ENCODE measurements at regions not wholly inside any gene's neighbourhood (a gene's known extent, or its start where the extent isn't known, plus 50 kb on each side); places are given as distances from the start of the nearest gene placed in this dataset.

DNA sequence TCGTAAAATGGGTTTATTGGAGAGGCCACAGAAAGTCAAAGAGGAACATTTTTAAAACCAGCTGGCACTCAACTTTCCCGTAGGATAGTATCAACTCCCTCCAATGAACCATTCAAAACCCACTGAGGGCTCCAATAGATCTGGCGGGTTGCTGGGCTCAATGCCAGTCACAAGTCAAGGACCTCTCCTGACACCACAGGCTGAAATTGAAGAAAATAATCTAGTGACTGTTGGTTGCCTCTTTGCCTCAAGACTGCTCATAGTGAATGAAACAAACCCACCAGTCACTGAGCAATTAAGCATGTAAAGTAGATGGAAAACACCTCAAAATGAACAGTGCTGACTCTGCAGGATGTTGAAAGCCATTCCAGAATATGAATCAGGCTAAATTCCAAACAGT, 500.6 kb upstream of the AGTR1 start:
- no peak for DNase-seq (ENCODE audit: low read depth in 4 of 4, low spot score in 2 of 4)

DNA sequence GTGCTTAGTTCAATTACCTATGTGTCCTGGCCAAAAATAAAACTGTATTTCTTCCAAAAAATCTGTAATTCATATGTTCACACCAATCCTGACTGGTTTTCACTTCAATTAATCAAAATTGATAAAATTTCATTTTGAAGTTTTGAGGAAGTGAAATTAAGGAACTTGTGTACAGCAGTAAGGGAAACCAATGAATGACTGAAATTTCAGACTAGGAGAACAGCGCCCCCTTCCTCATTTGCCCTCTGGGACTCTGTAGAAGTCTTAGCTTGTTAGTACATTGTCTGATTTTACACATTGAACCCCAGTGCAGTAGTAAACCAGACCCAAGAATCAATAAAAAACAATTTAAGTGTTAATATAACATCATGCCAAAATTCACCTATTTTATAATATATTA, 495.3 kb upstream of the AGTR1 start:
- DNase-seq (ENCODE audit: low read depth in 4 of 4, low spot score in 2 of 4): no peak

DNA sequence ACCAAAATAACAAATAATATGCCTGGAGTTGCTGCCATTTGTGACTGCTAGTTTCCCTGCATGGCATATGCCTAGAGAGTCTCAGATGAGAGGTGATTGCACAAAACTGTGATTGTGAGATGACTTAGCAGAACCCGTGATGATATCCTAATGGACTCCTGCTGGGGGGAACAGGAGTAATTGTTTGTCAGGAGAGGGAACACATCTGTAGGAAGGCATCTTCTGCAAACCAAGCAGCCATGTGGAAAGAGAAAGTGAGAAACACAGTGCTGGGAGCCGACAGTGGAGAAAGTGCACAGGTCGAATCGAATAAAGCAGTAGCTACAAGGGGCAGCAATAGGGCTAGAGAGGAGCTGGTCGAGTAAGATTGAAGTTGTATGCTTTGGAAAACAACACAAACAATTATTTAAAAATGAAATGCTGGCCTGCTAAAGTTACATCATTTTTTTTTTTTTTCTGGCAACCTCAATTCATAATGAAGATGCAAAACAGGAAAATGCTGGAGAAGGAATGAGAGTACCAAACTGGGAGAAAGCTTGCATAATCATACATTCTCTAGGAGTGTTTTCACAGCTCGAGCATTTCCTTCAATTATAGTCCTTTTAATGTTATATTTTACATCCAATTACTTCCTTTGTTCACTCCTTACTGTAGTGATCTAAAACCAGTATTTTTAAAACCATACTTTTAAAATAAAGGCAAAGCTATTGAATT, 494.2 kb upstream of the AGTR1 start:
- no peak for DNase-seq (ENCODE audit: low read depth in 4 of 4, low spot score in 2 of 4)

DNA sequence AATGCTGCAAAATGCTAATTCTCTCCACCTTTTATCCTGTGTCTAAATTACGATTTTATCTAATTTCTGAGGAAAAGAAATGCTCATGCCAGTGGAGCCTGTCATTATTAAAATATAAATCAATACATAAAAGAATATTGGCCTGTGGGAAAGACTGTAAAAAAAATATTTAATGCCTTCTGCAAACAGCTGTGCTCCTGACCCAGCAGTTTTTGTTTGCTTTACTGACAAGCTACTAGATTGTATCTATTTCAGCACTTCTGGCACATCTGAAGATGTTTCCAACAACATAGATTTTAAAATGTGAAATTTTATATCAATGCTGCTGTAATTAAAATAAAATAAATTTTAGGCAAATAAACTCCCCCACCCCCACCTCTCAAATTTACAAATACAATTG, 493.6 kb upstream of the AGTR1 start:
- DNase-seq (ENCODE audit: low read depth in 4 of 4, low spot score in 2 of 4): no peak

DNA sequence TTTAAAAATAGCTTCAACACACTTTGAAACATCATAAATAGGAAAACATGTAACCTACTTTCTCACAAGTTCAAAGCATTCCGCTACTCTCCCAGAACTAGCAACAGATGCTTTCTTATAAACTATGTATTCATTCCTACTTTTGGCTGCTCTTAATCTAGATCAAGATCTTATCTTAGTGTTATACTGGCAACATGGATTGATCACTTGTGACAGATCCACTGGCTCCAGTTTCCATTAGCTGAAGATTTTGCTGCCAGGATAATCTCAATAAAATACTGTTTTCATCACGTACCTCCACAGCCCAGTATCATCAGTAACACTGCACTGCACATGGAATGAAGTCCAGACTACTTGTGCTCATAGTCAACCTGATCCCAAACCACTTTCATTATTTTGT, 491.7 kb upstream of the AGTR1 start:
- no peak for DNase-seq (ENCODE audit: low read depth in 4 of 4, low spot score in 2 of 4)

DNA sequence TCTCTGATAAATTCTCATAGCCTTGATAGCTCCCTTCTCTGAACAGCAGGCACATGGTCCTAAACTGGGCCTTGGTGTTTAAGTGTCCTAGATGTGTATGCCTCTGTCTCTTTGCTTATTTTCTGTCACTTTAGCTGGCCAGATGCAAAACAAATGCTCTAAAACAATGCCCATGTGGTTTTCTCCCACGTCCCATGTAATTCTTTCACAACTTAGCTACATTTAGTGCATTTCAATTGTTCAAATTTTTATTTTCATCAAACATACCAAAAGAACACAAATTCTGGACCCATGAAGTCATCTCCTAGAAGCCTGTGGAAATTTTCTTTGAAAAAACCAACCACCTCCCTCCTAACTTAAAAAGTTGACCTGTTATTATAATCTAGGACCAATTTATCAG, 491.3 kb upstream of the AGTR1 start:
- no peak for DNase-seq (ENCODE audit: low read depth in 4 of 4, low spot score in 2 of 4)

DNA sequence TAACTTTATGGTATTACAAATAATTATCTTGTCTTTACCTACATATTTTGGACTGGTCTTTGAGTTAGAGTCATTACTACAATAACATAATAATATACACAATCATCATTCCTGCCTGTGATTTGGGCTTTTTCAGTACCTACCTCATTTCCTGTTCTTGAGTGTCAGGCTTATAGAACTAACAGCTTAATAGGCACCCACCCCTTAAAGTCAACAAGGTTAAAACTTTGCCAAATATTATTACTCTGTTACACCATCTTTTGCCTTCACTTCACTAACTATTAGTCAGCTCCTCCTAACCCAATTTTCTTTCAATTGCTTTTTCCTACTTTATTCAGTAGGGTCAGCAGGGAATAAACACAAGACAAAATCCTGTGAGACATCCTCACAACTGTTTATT, 488.7 kb upstream of the AGTR1 start:
- DNase-seq (ENCODE audit: low read depth in 4 of 4, low spot score in 2 of 4): no peak

DNA sequence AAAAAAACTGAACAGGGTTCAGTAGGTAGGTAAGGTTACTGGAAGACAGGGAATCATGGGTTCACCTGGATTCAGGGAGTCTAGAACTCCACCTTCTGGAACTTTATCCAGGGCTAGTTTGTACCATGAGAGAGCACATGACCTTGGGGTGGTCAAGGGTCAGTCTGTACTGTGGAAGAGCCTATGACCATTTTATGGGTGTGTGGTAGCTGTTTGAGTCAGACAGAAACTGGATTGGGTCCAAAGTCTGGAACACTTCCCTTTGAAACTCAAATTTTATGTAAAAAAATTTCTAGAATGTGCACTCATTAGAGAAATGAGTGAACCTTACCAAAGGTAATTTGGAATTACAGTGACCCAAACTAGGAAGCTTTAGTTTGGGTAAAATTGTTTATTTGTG, 486.0 kb upstream of the AGTR1 start:
- no peak for DNase-seq (ENCODE audit: low read depth in 4 of 4, low spot score in 2 of 4)

DNA sequence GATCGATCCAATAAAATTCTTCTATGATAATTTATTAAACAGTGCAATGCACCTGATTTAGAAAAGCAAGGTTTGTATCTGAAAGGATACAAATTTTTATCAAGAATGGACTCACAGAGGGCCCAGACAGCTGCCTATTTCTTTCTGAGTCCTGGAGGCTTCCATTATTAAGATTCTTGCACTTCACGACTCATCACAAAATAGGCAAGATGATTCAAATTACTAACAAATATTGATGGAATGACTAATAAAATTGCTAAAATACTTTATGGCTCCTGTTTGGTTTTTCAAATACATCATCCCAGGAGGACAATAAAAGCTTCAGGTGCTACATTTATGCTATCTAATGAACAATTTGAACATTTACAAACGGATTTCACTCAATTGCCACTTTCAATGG, 483.0 kb upstream of the AGTR1 start:
- no peak for DNase-seq (ENCODE audit: low read depth in 4 of 4, low spot score in 2 of 4)

DNA sequence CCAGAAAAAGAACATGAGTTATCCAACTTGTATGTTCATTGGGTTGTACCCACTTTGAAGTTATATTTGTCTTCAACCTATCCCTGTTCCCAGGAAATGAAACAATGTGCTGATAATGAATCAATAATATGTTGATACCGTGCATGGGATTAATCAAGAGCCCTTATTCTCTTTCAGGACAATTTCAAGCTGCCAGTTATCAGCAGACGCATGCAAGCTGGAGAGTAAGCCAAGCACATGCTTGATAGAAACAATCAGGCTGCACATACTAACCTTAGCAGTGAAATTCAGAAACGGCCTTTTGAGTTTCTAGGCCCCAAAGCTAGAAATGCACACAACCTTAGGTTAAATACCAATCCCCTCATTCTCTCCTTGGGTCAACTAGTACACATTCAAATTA, 480.4 kb upstream of the AGTR1 start:
- DNase-seq (ENCODE audit: low read depth in 4 of 4, low spot score in 2 of 4): no peak

DNA sequence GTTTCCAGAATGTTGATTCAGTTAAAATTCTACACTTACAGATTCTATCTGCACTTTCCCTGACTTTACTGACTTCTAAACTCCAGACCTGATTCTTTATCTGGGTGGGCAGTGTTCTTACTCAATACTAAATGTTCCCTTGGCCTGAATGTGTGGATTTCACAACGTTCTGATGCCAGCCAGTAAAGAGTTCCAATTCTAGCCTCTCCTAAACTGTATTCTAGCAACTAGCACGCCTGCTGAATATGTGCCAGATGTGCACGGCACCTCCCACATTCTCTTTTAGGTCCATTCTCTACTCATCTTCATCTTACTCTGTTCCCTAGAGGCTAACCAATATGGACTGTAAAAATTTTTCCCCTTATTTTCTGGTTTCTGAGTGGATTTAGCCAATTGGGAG, 479.5 kb upstream of the AGTR1 start:
- no peak for DNase-seq (ENCODE audit: low read depth in 4 of 4, low spot score in 2 of 4)

DNA sequence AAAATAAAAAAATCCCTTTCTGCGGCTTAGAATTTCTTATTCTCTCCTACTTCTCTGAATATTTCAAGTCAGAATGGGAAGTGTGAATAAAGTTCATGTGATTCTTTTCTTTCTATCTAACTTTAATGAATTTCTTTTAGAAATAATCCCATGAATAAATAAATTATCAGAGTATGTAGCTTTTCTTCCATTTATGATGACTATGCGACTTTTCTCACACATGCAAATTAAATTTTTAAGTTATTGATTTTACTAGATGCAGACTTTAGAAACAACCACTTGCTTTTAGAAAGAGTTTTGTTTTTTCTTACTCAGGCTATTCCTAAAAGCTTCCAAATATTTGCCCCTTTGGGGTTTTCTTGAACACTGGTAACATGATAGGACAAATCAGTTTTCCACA, 477.7 kb upstream of the AGTR1 start:
- no peak for DNase-seq (ENCODE audit: low read depth in 4 of 4, low spot score in 2 of 4)

DNA sequence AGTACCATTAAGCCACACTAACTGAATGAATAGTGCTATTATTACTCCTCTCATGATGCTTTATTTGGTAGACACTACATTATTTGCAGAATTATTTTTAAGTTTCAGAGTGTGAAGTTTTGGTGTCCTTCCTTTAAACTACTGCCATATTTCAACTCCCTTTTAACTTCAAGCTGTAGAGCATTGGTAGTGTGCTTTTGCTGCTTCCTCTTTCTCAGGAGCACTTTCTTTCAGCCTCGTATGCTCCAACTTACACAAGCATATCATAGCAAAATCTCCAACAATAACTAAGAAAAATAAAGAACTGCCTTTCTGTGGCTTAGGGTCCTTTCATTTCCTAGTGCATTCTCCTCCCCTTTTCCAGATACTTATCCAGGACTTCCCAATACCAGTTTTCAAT, 476.4 kb upstream of the AGTR1 start:
- DNase-seq (ENCODE audit: low read depth in 4 of 4, low spot score in 2 of 4): no peak

DNA sequence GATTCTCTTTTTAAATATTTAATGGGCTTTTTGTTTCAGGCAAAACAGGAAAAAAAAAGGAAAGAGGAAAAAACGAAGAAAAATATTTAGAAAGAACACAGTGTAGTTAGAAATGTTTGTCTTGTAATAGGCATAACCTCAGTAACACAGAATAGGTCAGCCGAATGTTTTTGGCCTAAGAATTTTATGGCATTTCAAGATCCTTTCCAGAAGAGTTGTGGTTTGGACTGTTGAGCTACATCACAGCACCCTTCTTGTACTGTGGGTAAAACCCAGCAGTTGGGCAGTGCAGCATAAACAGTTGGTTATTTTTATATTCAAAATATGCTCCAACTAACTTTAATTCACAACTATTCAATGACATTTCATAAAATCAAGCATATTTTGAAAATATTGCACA, 474.4 kb upstream of the AGTR1 start:
- no peak for DNase-seq (ENCODE audit: low read depth in 4 of 4, low spot score in 2 of 4)

DNA sequence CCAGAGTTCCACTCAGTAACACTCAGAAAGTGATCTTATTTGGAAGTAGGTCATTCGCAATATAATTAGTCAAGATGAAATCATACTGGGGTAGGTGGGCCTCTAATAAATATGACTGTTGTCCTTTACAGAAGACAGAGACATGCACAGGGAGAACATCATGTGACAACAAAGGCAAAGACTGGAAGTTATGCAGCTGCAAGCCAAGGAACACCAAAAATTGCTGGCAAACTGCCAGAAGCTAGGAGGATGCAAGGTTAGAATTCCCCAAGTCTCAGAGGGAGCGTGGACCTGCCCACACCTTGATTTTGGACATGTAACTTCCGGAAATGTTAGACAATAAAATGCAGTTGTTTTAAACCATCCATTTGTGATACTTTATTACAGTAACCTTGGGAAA, 471.5 kb upstream of the AGTR1 start:
- no peak for DNase-seq (ENCODE audit: low read depth in 4 of 4, low spot score in 2 of 4)

DNA sequence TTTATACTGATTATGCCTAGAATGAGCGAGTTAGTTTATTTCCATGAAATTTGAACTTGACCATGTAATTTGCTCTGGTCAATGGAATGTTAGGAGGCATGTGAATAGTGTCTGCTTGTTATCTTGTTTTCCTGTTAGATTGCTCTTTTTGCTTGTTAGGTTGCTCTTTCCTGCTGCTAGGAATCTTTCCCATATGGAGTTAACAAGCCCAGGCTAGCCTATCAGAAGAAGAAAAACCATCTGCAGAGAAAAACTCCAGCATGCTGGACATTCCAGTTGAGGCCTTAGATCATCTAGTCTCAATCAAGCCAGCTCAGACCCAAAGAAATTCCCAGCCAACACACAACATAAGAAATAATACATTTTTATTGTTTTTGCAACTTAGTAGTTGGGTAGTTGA, 470.2 kb upstream of the AGTR1 start:
- DNase-seq (ENCODE audit: low read depth in 4 of 4, low spot score in 2 of 4): no peak

DNA sequence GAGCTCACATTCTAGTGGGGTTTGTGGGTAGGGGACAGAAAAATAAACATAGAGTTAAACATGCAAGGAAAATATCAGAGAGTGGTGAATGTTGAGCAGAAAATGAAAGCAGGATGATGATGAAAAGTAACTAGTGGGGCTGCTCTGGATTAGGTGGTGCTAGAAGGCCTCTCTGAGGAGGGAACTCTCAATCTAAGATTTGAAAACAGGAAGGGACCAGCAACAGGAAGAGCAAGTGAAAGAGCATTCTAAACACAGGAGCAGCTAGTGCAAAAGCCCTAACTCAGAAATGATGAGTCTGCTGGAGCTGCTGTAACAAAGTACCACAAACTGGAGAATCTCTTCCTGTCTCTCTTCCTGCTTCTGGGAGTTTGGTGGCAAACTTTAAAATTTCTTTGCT, 468.6 kb upstream of the AGTR1 start:
- no peak for DNase-seq (ENCODE audit: low read depth in 4 of 4, low spot score in 2 of 4)

DNA sequence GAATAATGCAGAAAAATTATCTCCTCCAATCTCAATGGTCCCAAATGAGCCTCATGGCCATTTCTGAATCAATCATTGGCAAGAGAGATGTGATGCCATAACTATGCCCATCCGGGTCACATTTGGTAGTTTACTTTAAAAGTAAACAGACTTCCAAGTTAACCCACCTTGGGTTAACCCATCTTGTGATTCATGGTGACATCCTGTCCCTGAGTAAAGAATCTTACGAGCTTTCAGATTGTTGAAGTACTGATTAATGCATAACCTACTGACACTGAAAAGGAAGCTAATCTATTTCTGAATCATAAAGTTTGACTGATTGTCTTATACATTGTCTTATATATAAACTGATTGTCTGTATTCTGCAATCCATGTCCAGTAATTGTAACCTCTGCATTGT, 467.2 kb upstream of the AGTR1 start:
- DNase-seq (ENCODE audit: low read depth in 4 of 4, low spot score in 2 of 4): no peak

DNA sequence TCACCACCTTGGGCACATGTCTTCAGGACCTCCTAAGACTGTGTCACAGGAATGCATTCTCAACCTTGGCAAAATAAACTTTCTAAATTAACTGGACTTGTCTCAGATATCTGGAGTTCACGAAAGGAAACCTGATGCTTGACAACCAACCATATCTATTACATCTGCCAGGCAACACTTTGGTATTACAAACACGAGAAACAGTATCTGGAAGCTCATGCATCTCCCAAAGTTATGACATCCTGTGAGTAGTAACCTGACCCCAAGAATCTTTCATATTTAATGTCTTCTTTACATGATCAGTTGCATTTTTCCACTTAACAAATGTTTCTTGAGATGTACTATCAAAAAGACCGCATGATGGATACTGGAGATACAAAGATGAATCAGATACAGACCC, 465.3 kb upstream of the AGTR1 start:
- DNase-seq (ENCODE audit: low read depth in 4 of 4, low spot score in 2 of 4): no peak

DNA sequence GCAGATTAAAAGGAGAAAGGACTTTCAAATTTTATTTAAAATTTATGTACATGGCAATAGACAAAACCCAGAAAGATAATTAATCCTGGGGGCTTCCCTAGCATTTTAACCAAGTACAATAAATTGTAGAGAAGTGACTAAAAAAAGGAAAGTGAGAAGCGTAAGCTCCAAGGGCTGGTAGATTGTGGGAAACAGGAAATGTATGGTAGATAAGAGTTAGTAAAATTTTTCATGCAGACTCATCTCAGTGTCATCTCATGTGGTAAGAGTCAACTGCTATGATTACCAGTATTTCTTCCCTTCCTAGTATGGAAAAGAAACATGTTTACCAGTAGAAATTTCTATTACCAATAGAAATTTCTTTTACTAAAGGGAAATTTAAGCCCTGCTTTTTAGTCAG, 464.3 kb upstream of the AGTR1 start:
- no peak for DNase-seq (ENCODE audit: low read depth in 4 of 4, low spot score in 2 of 4)

DNA sequence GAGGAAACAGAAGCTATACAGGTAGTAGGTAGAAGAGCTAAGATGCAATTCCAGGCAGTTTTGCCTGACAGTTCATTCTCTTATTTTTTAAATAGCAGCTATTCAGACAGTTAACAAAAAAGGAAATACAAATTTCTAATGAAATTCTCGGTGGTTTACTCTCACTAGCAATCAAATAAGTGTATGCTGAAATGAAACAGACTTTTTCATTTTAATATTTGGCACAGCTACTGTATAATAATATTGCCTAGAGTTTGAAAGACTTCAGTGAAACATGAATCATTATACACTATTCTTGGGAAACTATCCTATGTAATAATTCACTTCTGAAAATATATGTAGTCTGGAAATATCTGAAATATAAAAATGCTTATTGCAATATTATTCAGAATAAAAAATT, 463.2 kb upstream of the AGTR1 start:
- no peak for DNase-seq (ENCODE audit: low read depth in 4 of 4, low spot score in 2 of 4)

DNA sequence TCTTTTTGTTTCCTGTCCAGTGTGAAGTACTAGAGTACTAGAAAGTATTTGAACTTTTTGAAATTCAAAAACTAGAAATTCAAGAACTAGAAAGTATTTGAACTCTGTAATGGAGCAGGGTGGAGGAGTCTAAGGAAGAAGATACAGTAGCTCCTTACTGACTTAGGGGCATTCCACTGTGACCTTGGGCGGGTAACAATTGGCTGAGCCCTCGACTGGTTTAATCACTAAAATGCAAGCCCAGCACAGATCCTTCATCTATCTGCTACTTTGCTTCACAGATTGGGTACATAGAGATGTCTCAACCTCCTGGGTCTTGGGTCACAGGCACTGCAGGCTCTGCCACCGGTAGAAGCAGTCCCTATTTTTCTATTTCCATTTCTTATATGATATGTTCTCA, 462.1 kb upstream of the AGTR1 start:
- DNase-seq (ENCODE audit: low read depth in 4 of 4, low spot score in 2 of 4): no peak

DNA sequence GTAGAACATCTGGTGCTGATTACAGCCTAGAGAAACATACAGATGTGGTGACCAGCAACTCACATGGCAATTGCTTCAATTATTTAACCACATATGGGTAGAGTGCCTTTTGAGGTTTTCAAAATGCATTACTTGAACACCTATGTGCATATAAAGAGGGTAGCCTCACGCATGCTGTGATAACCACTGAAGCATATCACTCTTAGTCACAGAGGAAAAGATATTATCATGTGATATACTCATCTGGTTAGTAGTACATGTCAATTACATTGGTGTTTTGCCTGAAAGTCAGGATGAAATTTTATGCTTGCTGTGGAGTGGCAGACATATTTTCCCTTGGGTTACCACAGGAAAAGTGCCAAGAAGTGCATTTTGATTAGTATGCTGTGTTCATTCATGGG, 459.3 kb upstream of the AGTR1 start:
- DNase-seq (ENCODE audit: low read depth in 4 of 4, low spot score in 2 of 4): no peak

Data from left renal cortex interstitium (tissue), 4 donors.